A549 (cell line): ENCODE measurements at regions not wholly inside any gene's neighbourhood (a gene's known extent, or its start where the extent isn't known, plus 50 kb on each side); places are given as distances from the start of the nearest gene placed in this dataset.

Experiments used
- ATAC-seq, 2 experiments: fragments of 200-7000 bp in 1 of 2; fragments of >200 bp in 1 of 2; cut with Nextera tagmentation in 1 of 2; cut with Tn5 transposase in 1 of 2; 3 replicates each; pipeline versions ENCODE4 v1.8.0 to v1.9.1; 2018 to 2020; ENCODE audit warnings: mild to moderate bottlenecking in 1 of 2, moderate library complexity in 1 of 2
- CTCF ChIA-PET: fragments of 300-600 bp; sonication (Branson Sonifier 250); formaldehyde crosslinking; extraction: SDS; loops from one replicate; lab custom pipeline; 2021; ENCODE audit warnings: antibody characterized with exemption, inconsistent platforms; lab: Yijun Ruan, JAX
- POLR2A ChIA-PET: fragments of 350-600 bp; formaldehyde crosslinking; extraction: SDS; loops from one replicate; lab custom pipeline; 2021; ENCODE audit warnings: antibody characterized with exemption, inconsistent platforms; lab: Yijun Ruan, JAX
- DNase-seq, 2 experiments: peaks; one replicate each; pipeline versions ENCODE4 v3.0.0 to v3.0.0-alpha.2; 2011 to 2016; ENCODE audit warnings: low read depth in 1 of 2, low spot score in 1 of 2
- FAIRE-seq: peaks from 2 replicates; lab custom pipeline; 2011; peaks lifted over from hg19 to GRCh38; lab: Jason Lieb, UNC
- H3K27ac ChIP-seq, 2 experiments: fragments of >200 bp; sonication (Bioruptor Twin); formaldehyde crosslinking; 3 replicates each; pipeline ENCODE4 v1.5.1; 2016 to 2017
- H3K4me1 ChIP-seq: fragments of >200 bp; sonication (Bioruptor Twin); formaldehyde crosslinking; 3 replicates; pipeline ENCODE4 v1.6.1; 2016
- H3K4me2 ChIP-seq: fragments of >200 bp; sonication (Bioruptor Twin); formaldehyde crosslinking; 3 replicates; pipeline ENCODE4 v1.6.1; 2016
- H3K4me3 ChIP-seq: fragments of >200 bp; sonication (Bioruptor Twin); formaldehyde crosslinking; 3 replicates; pipeline ENCODE4 v1.5.1; 2016
- H3K9me3 ChIP-seq: fragments of >200 bp; sonication (Bioruptor Twin); formaldehyde crosslinking; 3 replicates; pipeline ENCODE4 v1.6.1; 2016
- BCL3 ChIP-seq: fragments of >200 bp; sonication (Bioruptor Twin); formaldehyde crosslinking; IDR thresholded peaks from 3 replicates; pipeline ENCODE4 v1.6.1; 2016
- CBX2 ChIP-seq: fragments of 200-600 bp; sonication (generic); IDR thresholded peaks from 2 replicates; pipeline ENCODE4 v1.6.1; 2016; ENCODE audit warnings: low read depth, mild to moderate bottlenecking, borderline replicate concordance
- CBX8 ChIP-seq: fragments of 200-600 bp; sonication (generic); IDR thresholded peaks from 2 replicates; pipeline ENCODE4 v1.6.1; 2016
- CEBPB ChIP-seq, 2 experiments: fragments of >200 bp in 1 of 2; sonication (Bioruptor Twin) in 1 of 2; formaldehyde crosslinking in 1 of 2; IDR thresholded peaks; 2 replicates each; pipeline ENCODE4 v1.6.1; 2012 to 2016
- CHD2 ChIP-seq: fragments of 150-350 bp; IDR thresholded peaks from 2 replicates; pipeline ENCODE4 v1.6.1; 2014; ENCODE audit warnings: low read length; ENCODE audit not compliant: partially characterized antibody
- E2F6 ChIP-seq: IDR thresholded peaks from 2 replicates; pipeline ENCODE4 v1.6.1; 2012; ENCODE audit warnings: low read depth, borderline replicate concordance
- EHF ChIP-seq: fragments of 250-450 bp; sonication (Bioruptor Pico); IDR thresholded peaks from 2 replicates; pipeline ENCODE4 v1.5.0; 2020; ENCODE audit warnings: mild to moderate bottlenecking
- EHMT2 ChIP-seq: fragments of 200-600 bp; sonication (generic); IDR thresholded peaks from 2 replicates; pipeline ENCODE4 v1.6.1; 2016; ENCODE audit warnings: antibody characterized with exemption, low read depth, mild to moderate bottlenecking, moderate library complexity
- ELK1 ChIP-seq: fragments of 150-350 bp; IDR thresholded peaks from 2 replicates; pipeline ENCODE4 v1.6.1; 2014; ENCODE audit warnings: low read depth, mild to moderate bottlenecking, low read length
- EP300 ChIP-seq, 2 experiments: fragments of >200 bp; sonication (Bioruptor Twin); formaldehyde crosslinking; IDR thresholded peaks; 2 replicates in 1 of 2; 3 replicates in 1 of 2; pipeline ENCODE4 v1.6.1; 2016 to 2017
- FOSB ChIP-seq: fragments of 250-450 bp; sonication (Bioruptor Pico); IDR thresholded peaks from 2 replicates; pipeline ENCODE4 v1.5.0; 2020; ENCODE audit warnings: mild to moderate bottlenecking, moderate library complexity
- HEYL ChIP-seq: fragments of 250-450 bp; sonication (Bioruptor Pico); IDR thresholded peaks from 2 replicates; pipeline ENCODE4 v1.8.0; 2021; ENCODE audit warnings: mild to moderate bottlenecking, moderate library complexity
- HMGXB4 ChIP-seq: fragments of 250-450 bp; sonication (Bioruptor Pico); IDR thresholded peaks from 2 replicates; pipeline ENCODE4 v1.5.0; 2021; ENCODE audit warnings: mild to moderate bottlenecking, moderate library complexity, borderline replicate concordance
- JUN ChIP-seq, 2 experiments: fragments of >200 bp; sonication (Bioruptor Twin); formaldehyde crosslinking; IDR thresholded peaks; 2 replicates in 1 of 2; 3 replicates in 1 of 2; pipeline ENCODE4 v1.6.1; 2016 to 2017
- JUNB ChIP-seq: fragments of >200 bp; sonication (Bioruptor Twin); formaldehyde crosslinking; IDR thresholded peaks from 2 replicates; pipeline ENCODE4 v1.6.1; 2016
- KDM5A ChIP-seq: fragments of 200-600 bp; sonication (generic); IDR thresholded peaks from 2 replicates; pipeline ENCODE4 v1.6.1; 2016; ENCODE audit warnings: antibody characterized with exemption, mild to moderate bottlenecking
- NFE2L2 ChIP-seq: fragments of 150-350 bp; conservative IDR thresholded peaks from 2 replicates; pipeline ENCODE4 v1.6.1; 2014; ENCODE audit warnings: low read length
- NPAS2 ChIP-seq: fragments of 250-450 bp; sonication (Bioruptor Pico); IDR thresholded peaks from 2 replicates; pipeline ENCODE4 v1.8.0; 2022; ENCODE audit warnings: mild to moderate bottlenecking, moderate library complexity, borderline replicate concordance
- RCOR1 ChIP-seq: fragments of 150-350 bp; IDR thresholded peaks from 2 replicates; pipeline ENCODE4 v1.6.1; 2014; ENCODE audit warnings: antibody characterized with exemption, low read length, low read depth
- RNF2 ChIP-seq: fragments of 200-600 bp; sonication (generic); IDR thresholded peaks from 2 replicates; pipeline ENCODE4 v1.6.1; 2016; ENCODE audit warnings: low read depth, mild to moderate bottlenecking, antibody characterized with exemption, moderate library complexity, borderline replicate concordance
- SMC3 ChIP-seq: fragments of >200 bp; sonication (Bioruptor Twin); formaldehyde crosslinking; IDR thresholded peaks from 3 replicates; pipeline ENCODE4 v1.6.1; 2018; ENCODE audit warnings: inconsistent platforms
- ZFP36 ChIP-seq: fragments of 450-650 bp; IDR thresholded peaks from 2 replicates; pipeline ENCODE4 v1.6.1; 2014; ENCODE audit warnings: borderline replicate concordance; ENCODE audit not compliant: partially characterized antibody
- ZNF302 ChIP-seq: fragments of 250-450 bp; sonication (Bioruptor Pico); IDR thresholded peaks from 2 replicates; pipeline ENCODE4 v1.9.0; 2021; ENCODE audit warnings: inconsistent platforms, mild to moderate bottlenecking, moderate library complexity
- WGBS: methylation state at CpG from one replicate; pipeline ENCODE4 v1.1.6; 2017; ENCODE audit errors: missing lambda C conversion rate; 5-methylcytosine and 5-hydroxymethylcytosine counted together

- Histone ChIP-seq H3K4me1 (peaks cover 3% of the 10 kb centered on the region; the same call in 1 of the 3 replicates), H3K27ac (no peak overlapping the region), H3K4me2 (no peak overlapping the region), H3K4me3 (no peak overlapping the region), H3K9me3 (peaks cover 3% of the 10 kb centered on the region; the same call in 1 of the 3 replicates)
- POLR2A ChIA-PET, result no interaction called here
- CTCF ChIA-PET, result no interaction called here
- ATAC-seq (no peak), FAIRE-seq (no peak)
- no peak for TF ChIP-seq BCL3
- no peak for TF ChIP-seq CEBPB (IDR thresholded peaks at IDR 0.05)
- no peak for TF ChIP-seq HEYL (CRISPR knock-in tag)
- no peak for TF ChIP-seq RCOR1
- no peak for TF ChIP-seq RNF2
- no peak for TF ChIP-seq JUNB
- no peak for TF ChIP-seq NFE2L2
- no peak for TF ChIP-seq E2F6
- no peak for TF ChIP-seq SMC3
- no peak for TF ChIP-seq JUN (IDR thresholded peaks at IDR 0.05)
- TF ChIP-seq, all 56 proteins: peak for 0
- DNase-seq, result no peak
Measured at GRCh38 chr1:234858722-234859121, 248.7 kb upstream of the IRF2BP2 start.

GRCh38 chr1:234856845-234857245 lies 246.9 kb upstream of the IRF2BP2 start:
- no peak for DNase-seq
- POLR2A ChIA-PET, result no interaction called here
- no peak overlapping the region for H3K27ac ChIP-seq
- H3K4me1 ChIP-seq, result peaks cover 10% of the 10 kb centered on the region
- H3K4me3 ChIP-seq, result no peak overlapping the region
- WGBS, result 93% methylated on average over 3 of the region's 3 CpGs
- CTCF ChIA-PET, result no interaction called here
- no peak for ATAC-seq
- H3K4me2 ChIP-seq, result no peak overlapping the region
- FAIRE-seq, result no peak
- peaks cover 3% of the 10 kb centered on the region; the same call in 1 of the 3 replicates for H3K9me3 ChIP-seq
- TF ChIP-seq ZNF302, result no peak
- TF ChIP-seq CBX2, result no peak
- no peak for TF ChIP-seq CHD2
- TF ChIP-seq HEYL (CRISPR knock-in tag), result no peak
- no peak for TF ChIP-seq EP300 (IDR thresholded peaks at IDR 0.05)
- no peak for TF ChIP-seq JUNB
- TF ChIP-seq HMGXB4, result no peak
- TF ChIP-seq ZFP36, result no peak
- no peak for TF ChIP-seq EHMT2
- no peak for TF ChIP-seq EHF (CRISPR knock-in tag)
- no peak for TF ChIP-seq CBX8
- TF ChIP-seq FOSB (CRISPR knock-in tag), result no peak
- no peak for TF ChIP-seq SMC3
- TF ChIP-seq NPAS2 (CRISPR knock-in tag), result no peak
- TF ChIP-seq ELK1, result no peak
- TF ChIP-seq KDM5A, result no peak
